ENCODE measurements at regions not wholly inside any gene's neighbourhood (a gene's known extent, or its start where the extent isn't known, plus 50 kb on each side); places are given as distances from the start of the nearest gene placed in this dataset.

DNA sequence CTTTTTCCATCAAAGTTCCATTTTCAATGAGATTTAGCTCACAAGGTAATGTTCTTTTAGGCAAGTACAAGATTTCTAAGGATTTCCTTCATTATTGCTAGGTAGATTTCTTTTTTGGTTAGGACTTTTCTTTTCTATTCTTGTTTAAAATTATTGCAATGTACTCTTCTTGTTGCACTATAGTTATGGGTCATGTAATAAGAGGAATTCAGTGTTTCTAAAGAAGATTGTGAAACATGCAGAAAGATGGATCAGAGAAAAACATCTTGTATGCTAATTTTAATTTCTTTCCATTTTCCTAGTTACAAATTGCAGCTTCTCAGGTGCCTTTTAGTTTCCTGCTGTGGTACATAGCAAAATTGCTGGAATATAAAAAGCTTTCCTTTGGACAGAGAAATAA is 56.1 kb downstream of the BTG1 start:
- DNase-seq (ENCODE audit: low read depth, low spot score), result no peak

- no peak for DNase-seq (ENCODE audit: low read depth, low spot score)
These were observed 56.8 kb downstream of the BTG1 start for GRCh38 chr12:92088805-92089204.

- DNase-seq (ENCODE audit: low read depth, low spot score), result no peak
These were observed 60.0 kb downstream of the BTG1 start for GRCh38 chr12:92085736-92086040.

GRCh38 chr12:92085040-92085735 is 60.5 kb downstream of the BTG1 start:
- DNase-seq (ENCODE audit: low read depth, low spot score), result no peak

DNA sequence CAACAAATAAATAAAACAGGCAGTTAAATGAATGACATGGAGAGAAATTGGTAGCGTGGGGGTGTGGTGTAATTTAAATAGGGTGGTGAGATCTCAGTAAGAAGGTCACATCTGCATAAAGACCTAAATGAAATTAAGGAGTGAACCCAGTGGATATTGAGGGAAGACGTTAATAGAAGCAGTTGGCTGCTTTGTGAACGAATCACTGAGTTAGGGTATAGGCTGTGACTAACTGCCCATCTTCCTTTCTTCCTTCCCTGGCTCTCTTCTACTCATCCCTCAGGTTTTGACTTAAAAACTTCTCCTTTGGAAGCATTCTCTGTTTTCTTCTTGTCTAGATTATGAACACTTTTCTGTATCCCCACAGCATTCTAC is 64.7 kb downstream of the BTG1 start:
- DNase-seq (ENCODE audit: low read depth, low spot score), result no peak

- DNase-seq (ENCODE audit: low read depth, low spot score), result no peak
These were observed 66.6 kb downstream of the BTG1 start for GRCh38 chr12:92079054-92079385.

- DNase-seq (ENCODE audit: low read depth, low spot score), result peak; percentile 98
These were observed 67.2 kb downstream of the BTG1 start for GRCh38 chr12:92078167-92079053.

DNA sequence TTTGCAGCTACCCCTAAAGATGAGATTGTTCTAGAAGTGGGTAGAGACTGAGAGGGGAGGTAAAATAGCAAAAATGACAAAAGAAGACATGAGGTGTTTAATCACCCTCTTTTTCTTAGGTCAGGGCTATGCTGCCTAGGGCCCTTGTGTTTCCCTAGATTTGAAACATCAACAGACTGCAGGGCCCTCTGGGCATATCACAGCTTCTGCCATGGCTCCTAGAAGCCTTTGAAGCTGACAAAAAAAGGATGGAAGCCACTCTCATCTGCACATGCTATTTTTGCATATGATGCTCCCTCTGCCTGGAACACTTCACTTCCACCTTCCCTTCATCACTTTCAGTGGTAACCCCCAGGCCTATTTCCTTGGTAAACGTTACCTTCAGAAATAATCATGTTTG is 68.1 kb downstream of the BTG1 start:
- DNase-seq (ENCODE audit: low read depth, low spot score), result no peak

GRCh38 chr12:92076101-92076500 is 69.5 kb downstream of the BTG1 start:
- no peak for DNase-seq (ENCODE audit: low read depth, low spot score)

DNA sequence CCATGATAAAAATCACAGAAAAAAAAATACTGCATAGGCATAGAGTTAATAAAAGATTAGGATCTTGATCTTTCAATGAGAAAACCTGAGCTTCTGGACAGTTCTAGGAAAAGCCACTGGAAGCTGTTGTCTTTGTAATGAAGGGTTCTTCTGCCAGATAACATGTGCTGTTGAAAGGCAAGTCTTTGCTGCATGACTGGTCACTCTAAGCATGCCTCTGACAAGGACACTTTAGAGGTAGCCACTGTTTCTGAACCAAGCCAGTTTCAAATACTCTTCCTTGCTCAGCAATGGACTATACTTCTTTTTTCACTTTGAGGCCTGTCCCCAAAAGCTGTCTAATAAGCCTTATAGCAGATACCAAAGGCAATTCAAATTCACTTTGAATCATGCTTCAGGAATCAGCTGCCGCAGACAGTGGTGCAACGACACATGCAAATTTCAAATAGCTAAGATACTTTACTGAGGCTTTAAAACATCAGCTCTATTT is 70.2 kb downstream of the BTG1 start:
- no peak for DNase-seq (ENCODE audit: low read depth, low spot score)

- DNase-seq (ENCODE audit: low read depth, low spot score), result no peak
These were observed 70.8 kb downstream of the BTG1 start for GRCh38 chr12:92074889-92075288.

- no peak for DNase-seq (ENCODE audit: low read depth, low spot score)
These were observed 72.6 kb downstream of the BTG1 start for GRCh38 chr12:92073094-92073493.

DNA sequence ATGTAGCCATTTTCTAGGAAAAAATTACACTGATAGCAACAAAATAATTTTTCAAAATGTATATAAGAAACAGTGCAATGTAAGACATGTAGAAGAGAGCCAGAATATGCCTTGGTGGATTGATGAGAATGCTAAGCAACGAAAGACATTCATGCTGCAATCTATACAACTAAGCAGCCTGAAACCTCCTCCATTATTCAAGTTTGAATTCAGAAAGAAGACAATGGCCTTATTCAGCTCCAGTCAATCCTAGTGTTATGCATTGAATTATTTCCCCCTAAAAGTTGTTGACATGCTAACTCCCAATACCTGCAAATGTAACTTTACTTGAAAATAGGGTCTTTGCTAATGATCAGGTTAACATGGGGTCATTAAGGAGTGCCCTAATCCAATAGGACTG is 73.5 kb downstream of the BTG1 start:
- no peak for DNase-seq (ENCODE audit: low read depth, low spot score)

GRCh38 chr12:92070864-92071445 is 74.7 kb downstream of the BTG1 start:
- no peak for DNase-seq (ENCODE audit: low read depth, low spot score)

DNA sequence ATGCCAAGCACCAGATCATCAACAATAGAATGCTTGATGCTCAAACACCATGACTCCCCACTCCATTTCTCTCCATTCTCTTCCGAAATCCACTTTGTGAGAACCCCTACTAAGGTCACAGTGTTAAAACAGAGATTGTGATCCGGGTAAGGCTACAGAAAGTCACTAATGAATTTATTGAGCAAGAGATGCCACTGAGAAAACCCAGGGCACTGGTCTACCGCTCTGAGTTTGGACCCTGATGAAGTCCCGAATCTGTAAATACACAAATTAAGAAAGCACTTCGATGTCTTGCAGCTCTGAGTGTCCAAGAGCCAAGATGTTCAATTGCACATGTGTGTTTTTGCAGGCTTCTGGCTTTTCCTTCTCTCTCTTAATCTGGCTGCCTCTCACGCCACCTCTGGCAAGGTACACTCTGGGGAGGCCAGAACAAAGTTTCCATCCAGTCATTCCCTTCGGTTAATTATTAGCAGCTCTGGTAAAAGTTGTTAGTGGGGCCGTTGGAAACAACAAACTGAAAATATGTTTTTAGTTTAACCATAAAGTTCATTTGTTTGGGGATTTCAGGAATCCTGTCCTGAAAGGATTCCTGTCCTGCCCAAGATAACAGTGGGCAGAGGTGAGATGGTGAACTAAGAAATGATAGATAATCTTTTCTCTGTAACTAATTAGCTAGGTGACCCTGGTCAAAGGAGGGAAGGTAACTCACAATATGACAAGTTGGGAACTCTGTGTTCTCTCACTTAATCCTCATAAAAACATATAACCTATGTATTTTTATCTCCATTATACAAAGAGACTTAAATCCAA is 75.4 kb downstream of the BTG1 start:
- no peak for DNase-seq (ENCODE audit: low read depth, low spot score)

GRCh38 chr12:92068459-92068858 is 77.2 kb downstream of the BTG1 start:
- no peak for DNase-seq (ENCODE audit: low read depth, low spot score)

- DNase-seq (ENCODE audit: low read depth, low spot score), result no peak
These were observed 80.0 kb downstream of the BTG1 start for GRCh38 chr12:92065639-92066038.

- no peak for DNase-seq (ENCODE audit: low read depth, low spot score)
These were observed 80.6 kb downstream of the BTG1 start for GRCh38 chr12:92065018-92065499.

DNA sequence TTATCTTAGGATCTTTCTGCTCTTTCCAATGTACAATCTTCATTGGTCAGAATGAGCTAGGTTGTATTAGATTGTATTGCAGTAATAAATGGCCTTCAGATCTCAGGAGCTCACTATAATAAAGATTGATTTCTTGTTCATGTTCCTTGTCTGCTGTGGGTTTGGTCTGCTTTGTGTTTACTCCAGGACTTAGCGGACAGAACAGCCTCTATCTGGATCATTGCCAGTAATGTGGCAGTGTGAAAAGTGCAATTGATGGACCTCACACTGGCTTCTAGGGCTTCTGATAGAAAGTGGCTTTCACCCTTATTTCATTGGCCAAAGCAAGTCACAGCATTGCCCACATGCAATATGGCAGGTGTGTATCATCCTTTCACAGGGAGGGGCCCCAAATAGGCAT is 81.2 kb downstream of the BTG1 start:
- no peak for DNase-seq (ENCODE audit: low read depth, low spot score)

DNA sequence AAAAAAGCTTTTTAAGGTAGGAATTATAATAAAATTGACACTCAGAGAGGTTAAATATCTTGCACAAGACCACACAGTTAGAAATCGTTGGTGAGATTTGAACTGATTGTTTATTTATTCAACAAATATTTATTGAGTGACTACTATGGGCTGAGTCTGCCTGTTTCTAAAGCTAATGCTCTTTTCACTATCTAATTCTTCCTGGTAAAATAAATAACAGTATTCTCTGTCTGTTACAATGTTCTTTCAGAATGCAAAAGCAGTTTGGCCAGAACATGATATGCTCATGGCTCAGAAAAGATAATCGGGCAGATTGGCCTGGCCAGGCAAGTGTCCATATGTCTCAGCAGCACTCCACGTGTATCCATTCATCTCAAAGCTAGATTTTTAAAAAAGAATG is 82.0 kb downstream of the BTG1 start:
- DNase-seq (ENCODE audit: low read depth, low spot score), result no peak

DNA sequence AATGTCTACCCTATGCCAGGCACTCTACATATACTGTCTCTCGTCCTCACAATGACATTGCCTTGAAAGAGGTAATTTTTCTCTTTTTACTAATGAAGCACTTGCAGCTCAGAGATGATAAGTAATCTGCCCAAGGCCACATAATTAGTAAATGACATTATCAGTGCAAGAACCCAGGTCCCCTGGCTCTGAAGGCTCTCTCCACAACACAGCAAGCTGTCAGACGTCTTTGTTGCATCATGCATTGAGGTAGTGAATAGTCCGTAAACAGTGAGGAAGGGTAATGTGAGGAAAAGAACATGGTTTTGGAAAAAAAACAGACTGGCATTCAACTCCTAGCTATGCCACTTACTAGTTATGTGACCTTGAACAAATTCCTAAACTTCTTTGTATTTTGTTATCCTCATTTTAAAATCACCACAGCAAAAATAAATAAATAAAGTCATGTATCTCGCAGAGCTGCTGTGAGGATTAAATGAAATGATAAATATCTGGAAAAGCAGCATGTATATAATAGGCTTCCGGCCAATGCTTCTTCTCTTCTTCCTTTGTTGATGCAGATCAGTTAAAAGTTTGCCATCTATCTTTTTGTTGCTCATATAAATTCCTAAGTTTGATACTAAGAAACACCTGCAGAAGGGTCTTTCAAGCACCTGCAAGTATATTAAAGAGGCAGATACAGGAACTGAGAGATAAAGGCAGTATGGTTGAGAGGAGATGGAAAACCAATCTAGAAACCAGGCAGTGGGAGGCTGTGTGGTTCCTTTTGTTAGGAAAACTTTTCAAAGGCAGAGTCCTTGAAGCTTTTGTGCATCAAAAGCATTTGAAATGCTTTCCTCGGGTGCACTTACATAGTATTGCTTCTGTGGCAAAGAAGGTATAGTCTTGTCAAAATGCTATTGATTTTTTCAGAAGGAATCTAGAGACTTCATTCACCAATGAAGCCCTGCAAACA is 82.8 kb downstream of the BTG1 start:
- DNase-seq (ENCODE audit: low read depth, low spot score), result no peak

All from smooth muscle cell of the brain vasculature (primary cell).